ENCODE measurements at regions not wholly inside any gene's neighbourhood (a gene's known extent, or its start where the extent isn't known, plus 50 kb on each side); places are given as distances from the start of the nearest gene placed in this dataset.

GRCh38 chr5:148941810-148942209 lies 115.4 kb downstream of the ADRB2 start:
- no peak for TF ChIP-seq CTCF (IDR thresholded peaks at IDR 0.05)
- TF ChIP-seq EP300 (IDR thresholded peaks at IDR 0.05; ENCODE audit: low read depth) = no peak
